Muscle of leg (tissue), 3 donors: ENCODE measurements at regions not wholly inside any gene's neighbourhood (a gene's known extent, or its start where the extent isn't known, plus 50 kb on each side); places are given as distances from the start of the nearest gene placed in this dataset.
"Not testable (repeated sequence)": the region's sequence is repeated elsewhere in the genome, so short reads cannot be mapped to it uniquely, and the experiment has no call there.

ENCODE experiments used
- DNase-seq: peaks from one replicate; pipeline ENCODE4 v3.0.0; 2013
- H3K27ac ChIP-seq: one replicate; pipeline ENCODE4 v1.5.1; 2013; ENCODE audit warnings: mild to moderate bottlenecking, low read length, control low read depth
- H3K27me3 ChIP-seq: one replicate; pipeline ENCODE4 v1.6.1; 2013; ENCODE audit warnings: low read length; ENCODE audit not compliant: control insufficient read depth, insufficient read depth
- H3K36me3 ChIP-seq: one replicate; pipeline ENCODE4 v1.6.1; 2013; ENCODE audit warnings: low read length; ENCODE audit not compliant: control insufficient read depth, insufficient read depth
- H3K4me1 ChIP-seq: one replicate; pipeline ENCODE4 v1.6.1; 2013; ENCODE audit warnings: low read length; ENCODE audit not compliant: control insufficient read depth, insufficient read depth
- H3K4me3 ChIP-seq: one replicate; pipeline ENCODE4 v1.5.1; 2013; ENCODE audit warnings: low read length, control low read depth
- H3K9me3 ChIP-seq: replicated peaks from 2 replicates; pipeline ENCODE4 v1.6.1; 2013; ENCODE audit warnings: low read depth, low read length; ENCODE audit not compliant: control insufficient read depth
- WGBS: methylation state at CpG from one replicate; pipeline ENCODE4 v1.1.5; 2013; ENCODE audit warnings: missing lambda C conversion rate; ENCODE audit not compliant: insufficient coverage; 5-methylcytosine and 5-hydroxymethylcytosine counted together

- H3K27me3 ChIP-seq = peaks cover 3% of the 10 kb centered on the region
- WGBS = 63% methylated on average over 2 of the region's 4 CpGs
- no peaks in the 10 kb centered on the region for H3K36me3 ChIP-seq
- no peaks in the 10 kb centered on the region for H3K9me3 ChIP-seq
- H3K4me3 ChIP-seq = no peak overlapping the region
- H3K4me1 ChIP-seq = no peaks in the 10 kb centered on the region
- H3K27ac ChIP-seq = no peak overlapping the region
- no peak for DNase-seq
Observed at GRCh38 chr3:127491323-127491722, 99.2 kb downstream of the TPRA1 start.

DNA sequence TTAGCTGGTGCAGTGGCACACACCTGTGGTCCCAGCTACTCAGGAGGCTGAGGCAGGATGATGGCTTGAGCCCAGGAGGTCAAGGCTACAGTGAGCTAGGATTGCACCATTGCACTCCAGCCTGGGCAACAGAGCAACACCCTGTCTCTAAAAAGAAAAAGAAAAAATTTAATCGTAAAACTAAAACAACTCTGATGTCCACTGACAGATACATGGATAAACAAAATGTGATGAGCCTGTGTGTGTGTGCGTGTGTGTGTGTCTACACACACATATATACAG lies 99.6 kb downstream of the TPRA1 start:
- not testable (repeated sequence) for H3K9me3 ChIP-seq, H3K4me1 ChIP-seq, H3K4me3 ChIP-seq, H3K36me3 ChIP-seq, H3K27me3 ChIP-seq, DNase-seq, H3K27ac ChIP-seq
- WGBS = no CpG with 5 or more reads among the region's 2 CpGs

GRCh38 chr3:127490271-127491023 lies 100.1 kb downstream of the TPRA1 start:
- Histone ChIP-seq H3K27ac (no peak overlapping the region), H3K4me1 (no peaks in the 10 kb centered on the region), H3K9me3 (no peaks in the 10 kb centered on the region), H3K4me3 (no peak overlapping the region), H3K27me3 (peaks cover 3% of the 10 kb centered on the region), H3K36me3 (no peaks in the 10 kb centered on the region)
- WGBS = 76% methylated on average over 3 of the region's 7 CpGs
- no peak for DNase-seq

DNA sequence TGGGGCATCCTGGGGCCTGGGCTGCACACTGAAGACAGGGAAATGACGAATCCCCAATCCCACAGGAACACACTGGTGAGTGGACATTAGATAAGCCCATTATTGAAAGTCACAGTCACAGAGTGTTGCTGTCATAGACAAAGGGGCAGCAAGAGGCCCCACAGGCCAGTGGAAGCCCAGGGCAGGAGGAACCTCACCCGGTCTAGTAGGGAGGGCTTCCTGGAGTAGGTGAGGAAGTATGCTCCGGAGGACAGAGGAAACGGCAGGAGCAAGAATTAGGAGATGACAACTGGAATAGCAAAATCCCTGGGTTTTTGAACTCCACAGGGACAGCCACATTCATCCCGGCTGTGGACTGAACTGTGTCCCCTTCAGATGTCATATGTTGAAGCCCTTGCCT lies 101.2 kb downstream of the TPRA1 start:
- DNase-seq = no peak
- Histone ChIP-seq H3K27ac (no peak overlapping the region), H3K36me3 (no peaks in the 10 kb centered on the region), H3K27me3 (peaks cover 3% of the 10 kb centered on the region), H3K9me3 (no peaks in the 10 kb centered on the region), H3K4me3 (no peak overlapping the region), H3K4me1 (no peaks in the 10 kb centered on the region)
- 74% methylated on average over 4 of the region's 5 CpGs for WGBS

DNA sequence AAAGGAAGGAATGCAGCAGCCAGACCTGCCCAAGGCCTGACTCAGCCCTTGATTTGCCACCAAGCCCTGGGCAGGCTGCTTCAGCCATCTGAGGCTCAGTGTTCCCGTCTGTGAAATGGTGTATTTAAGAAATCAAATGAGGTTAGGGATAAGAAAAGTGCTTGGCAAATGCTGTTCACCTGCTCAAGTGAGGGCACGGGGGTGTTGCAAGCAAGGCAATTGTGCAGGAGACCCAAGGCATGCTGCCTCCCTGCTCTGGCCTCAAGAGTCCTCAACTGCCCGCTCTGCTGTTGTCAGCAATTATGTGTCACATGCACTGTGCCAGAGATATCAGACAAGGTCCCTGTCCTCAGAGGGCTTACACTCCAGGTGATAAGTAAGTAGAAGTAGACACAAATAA lies 101.8 kb downstream of the TPRA1 start:
- H3K4me1 ChIP-seq = no peaks in the 10 kb centered on the region
- H3K36me3 ChIP-seq = no peaks in the 10 kb centered on the region
- H3K9me3 ChIP-seq = no peaks in the 10 kb centered on the region
- H3K27me3 ChIP-seq = peaks cover 3% of the 10 kb centered on the region
- no peak for DNase-seq
- no peak overlapping the region for H3K4me3 ChIP-seq
- no peak overlapping the region for H3K27ac ChIP-seq
- 81% methylated on average over 3 of the region's 3 CpGs for whole genome bisulfite sequencing

- Histone ChIP-seq H3K27me3 (peaks cover 3% of the 10 kb centered on the region), H3K9me3 (no peaks in the 10 kb centered on the region), H3K4me3 (no peak overlapping the region), H3K4me1 (no peaks in the 10 kb centered on the region), H3K27ac (no peak overlapping the region), H3K36me3 (no peaks in the 10 kb centered on the region)
- DNase-seq = no peak
- WGBS = 60% methylated on average over 8 of the region's 8 CpGs
Observed at GRCh38 chr3:127488141-127488672, 102.3 kb downstream of the TPRA1 start.

DNA sequence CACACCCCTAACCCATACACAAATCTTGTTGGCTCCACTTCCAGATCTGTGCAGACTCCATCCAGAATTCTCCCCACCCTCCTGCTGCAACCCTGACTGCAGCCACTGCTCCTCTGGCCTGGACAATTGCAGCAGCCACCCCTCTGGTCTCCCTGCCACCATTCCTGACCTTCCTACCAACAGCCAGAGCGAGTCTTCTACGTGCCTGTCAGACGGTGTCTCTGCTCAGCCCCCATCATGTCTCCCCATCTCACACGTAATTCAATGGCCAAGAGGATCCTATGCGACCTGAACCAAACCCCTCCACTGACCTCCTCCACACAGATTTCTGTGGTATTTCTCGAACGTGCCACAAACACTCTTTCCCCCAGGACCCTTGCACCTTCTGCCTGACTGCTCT lies 103.3 kb downstream of the TPRA1 start:
- H3K9me3 ChIP-seq = no peaks in the 10 kb centered on the region
- no peaks in the 10 kb centered on the region for H3K4me1 ChIP-seq
- whole genome bisulfite sequencing = 70% methylated on average over 7 of the region's 7 CpGs
- no peak overlapping the region for H3K4me3 ChIP-seq
- H3K27ac ChIP-seq = no peak overlapping the region
- peaks cover 3% of the 10 kb centered on the region for H3K27me3 ChIP-seq
- DNase-seq = no peak
- H3K36me3 ChIP-seq = no peaks in the 10 kb centered on the region

DNA sequence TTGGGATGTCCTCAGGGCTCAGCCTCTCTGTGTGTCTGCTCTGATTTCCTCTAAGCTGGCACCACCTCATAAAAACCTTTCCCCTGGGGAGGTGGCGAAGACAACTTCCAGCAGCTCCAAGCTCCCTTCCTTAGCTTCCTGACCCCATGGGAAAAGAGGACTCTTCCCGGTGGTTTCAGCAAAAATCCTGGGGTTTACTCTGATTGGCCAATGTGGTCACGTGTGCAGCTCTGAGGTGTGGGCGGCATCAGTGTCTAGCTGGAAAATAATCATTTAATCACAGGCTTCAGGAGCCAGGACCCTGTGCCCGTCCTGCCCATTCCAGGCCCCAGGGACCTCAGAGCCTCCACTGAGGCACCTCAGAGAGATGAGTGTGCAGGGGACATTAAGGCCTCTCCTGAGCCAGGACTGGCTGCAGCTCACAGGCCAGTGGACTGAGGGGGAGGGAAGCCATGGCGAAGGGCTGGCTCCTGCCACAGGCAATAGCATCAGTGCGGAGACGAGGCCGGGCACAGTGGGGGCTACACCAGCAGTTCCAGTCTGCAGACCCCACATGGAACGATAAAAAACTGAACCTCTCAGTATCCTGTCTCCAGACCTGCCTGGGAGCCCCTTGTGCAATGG lies 104.1 kb downstream of the TPRA1 start:
- DNase-seq = no peak
- Histone ChIP-seq H3K27me3 (peaks cover 3% of the 10 kb centered on the region), H3K27ac (no peak overlapping the region), H3K4me3 (no peak overlapping the region), H3K36me3 (no peaks in the 10 kb centered on the region), H3K4me1 (no peaks in the 10 kb centered on the region), H3K9me3 (no peaks in the 10 kb centered on the region)
- 76% methylated on average over 3 of the region's 10 CpGs for WGBS

DNA sequence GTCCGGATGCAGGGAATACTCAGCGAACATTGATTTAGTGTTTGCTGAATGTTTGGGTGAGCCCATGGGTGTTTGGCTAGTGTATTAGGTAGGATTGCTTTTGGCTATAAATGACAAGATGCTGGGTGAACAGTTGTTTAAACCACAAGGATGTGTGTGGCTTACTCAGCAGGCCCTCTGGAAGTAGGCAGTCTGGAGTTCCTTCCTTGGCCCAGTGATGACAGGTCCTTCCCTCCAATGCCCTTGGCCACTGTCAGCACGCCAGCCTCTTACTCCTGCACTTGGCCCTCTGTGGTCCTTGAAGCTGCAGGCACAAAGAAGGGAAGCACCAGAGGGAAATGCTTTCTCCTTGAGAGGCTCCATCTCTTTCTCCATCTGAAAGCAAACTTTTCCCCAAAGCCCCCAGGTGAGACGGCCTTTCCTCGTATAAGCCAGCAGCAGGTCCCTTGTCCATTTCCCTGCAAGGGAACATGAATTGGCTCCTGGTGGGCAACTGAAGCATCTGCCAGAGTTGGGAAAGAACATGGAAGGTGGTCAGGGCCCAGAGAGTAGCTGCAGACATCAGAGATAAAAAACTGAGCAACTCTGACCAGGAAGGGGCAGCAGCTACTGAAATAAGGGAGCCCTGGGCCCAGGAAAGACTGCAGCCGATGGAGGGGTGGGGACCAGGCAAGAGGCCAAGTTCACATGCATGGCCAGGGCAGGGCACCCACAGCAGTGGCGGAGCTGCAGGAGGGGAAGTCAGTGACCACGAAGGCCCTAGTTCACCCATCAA lies 105.0 kb downstream of the TPRA1 start:
- Histone ChIP-seq H3K4me1 (no peaks in the 10 kb centered on the region), H3K4me3 (no peak overlapping the region), H3K27me3 (peaks cover 3% of the 10 kb centered on the region), H3K27ac (no peak overlapping the region), H3K9me3 (no peaks in the 10 kb centered on the region), H3K36me3 (no peaks in the 10 kb centered on the region)
- 83% methylated on average over 4 of the region's 8 CpGs for WGBS
- DNase-seq = no peak

DNA sequence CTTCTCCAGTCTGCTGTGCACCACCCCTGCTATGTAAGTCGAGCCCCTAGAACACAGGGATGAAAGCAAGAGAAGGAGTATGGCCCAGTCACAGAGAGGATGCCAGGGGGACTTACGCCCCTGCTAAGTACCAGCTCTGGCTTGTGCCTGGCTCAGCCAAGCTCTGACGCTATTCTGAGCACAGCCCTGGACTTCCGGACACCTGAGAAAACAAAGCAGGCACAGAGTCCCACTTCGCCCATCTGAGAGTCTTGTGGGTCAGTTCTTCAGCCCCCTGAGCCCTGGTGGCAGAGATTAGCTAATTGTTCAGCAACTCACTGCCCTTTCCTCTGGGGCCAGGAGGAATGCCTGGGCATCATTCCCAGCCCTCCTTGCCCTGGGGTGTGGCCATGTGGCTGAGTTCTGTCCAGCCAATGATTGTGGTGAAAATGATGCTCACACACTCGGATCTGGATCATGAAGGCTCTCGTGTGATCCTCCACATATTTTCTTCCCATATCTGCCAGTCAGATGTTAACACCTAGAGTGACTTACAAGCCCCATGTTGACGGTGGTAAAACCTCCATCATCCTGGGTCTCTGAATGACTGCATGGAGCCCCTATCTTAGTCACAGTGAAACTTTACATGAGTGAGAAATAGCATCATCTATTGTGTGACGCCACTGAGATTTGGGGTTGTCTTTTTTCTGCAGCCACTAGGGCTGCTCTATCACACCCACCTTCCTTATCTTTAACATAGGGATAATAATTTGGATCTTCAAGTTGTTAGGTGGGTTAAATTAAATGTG lies 105.7 kb downstream of the TPRA1 start:
- Histone ChIP-seq H3K36me3 (no peaks in the 10 kb centered on the region), H3K27ac (no peak overlapping the region), H3K27me3 (peaks cover 3% of the 10 kb centered on the region), H3K9me3 (no peaks in the 10 kb centered on the region), H3K4me1 (no peaks in the 10 kb centered on the region), H3K4me3 (no peak overlapping the region)
- WGBS = 65% methylated on average over 5 of the region's 9 CpGs
- no peak for DNase-seq
